Ovary (tissue), 7 donors: ENCODE measurements at regions not wholly inside any gene's neighbourhood (a gene's known extent, or its start where the extent isn't known, plus 50 kb on each side); places are given as distances from the start of the nearest gene placed in this dataset.

Source experiments
- DNase-seq, 5 donors: peaks; one replicate each; pipeline ENCODE4 v3.0.0-alpha.2; 2019 to 2020
- H3K27ac ChIP-seq, 2 donors: fragments of 200-600 bp; one replicate each; pipeline versions ENCODE4 v1.5.1 to v1.8.0; 2019 to 2022
- H3K27me3 ChIP-seq: fragments of 200-600 bp; one replicate; pipeline ENCODE4 v1.8.0; 2022
- H3K36me3 ChIP-seq: fragments of 200-600 bp; sonication (generic); one replicate; pipeline ENCODE4 v1.5.1; 2019
- H3K4me1 ChIP-seq: one replicate; pipeline ENCODE4 v1.8.1; 2013; ENCODE audit warnings: mild to moderate bottlenecking, moderate library complexity; ENCODE audit not compliant: insufficient read depth
- H3K4me3 ChIP-seq: fragments of 200-600 bp; sonication (generic); one replicate; pipeline ENCODE4 v1.5.1; 2017
- H3K9me3 ChIP-seq, 2 donors: fragments of 200-600 bp in 1 of 2; sonication (generic) in 1 of 2; one replicate each; pipeline versions ENCODE4 v1.5.1 to v1.8.1; 2013 to 2019; ENCODE audit warnings: mild to moderate bottlenecking in 1 of 2, moderate library complexity in 1 of 2
- CTCF ChIP-seq, 3 donors: fragments of 450-650 bp in 2 of 3; fragments of 200-600 bp in 1 of 3; IDR thresholded peaks; one replicate each; pipeline versions ENCODE4 v1.5.1 to v1.8.0; 2016 to 2022; ENCODE audit warnings: antibody characterized with exemption in 3 of 3, mild to moderate bottlenecking in 1 of 3
- EP300 ChIP-seq: sonication (generic); formaldehyde crosslinking; IDR thresholded peaks from one replicate; pipeline ENCODE4 v1.6.1; 2017; ENCODE audit warnings: antibody characterized with exemption
- POLR2A ChIP-seq: fragments of 450-650 bp; IDR thresholded peaks from one replicate; pipeline ENCODE4 v1.6.1; 2017; ENCODE audit warnings: antibody characterized with exemption, mild to moderate bottlenecking, moderate library complexity
- WGBS, 3 donors: extraction: QIAGEN DNeasy Blood & Tissue Kit in 1 of 3; methylation state at CpG; one replicate each; pipeline versions ENCODE4 v1.1.5 to v1.1.7; 2013 to 2017; 5-methylcytosine and 5-hydroxymethylcytosine counted together
- intact Hi-C, 4 donors: fragments of 100-400 bp; cut with DNase I; formaldehyde crosslinking; loops; one replicate each; pipeline versions ENCODE4 v1.11.0 to v1.15.1; 2022 to 2023
- donor health status: DM: no; HTN: no; CAD: no; lungs with moderate emphysema.
- donor health status: DM: no; HTN: no; CAD: no.
- donor health status: Bipolar disorder and iron deficiency.
- donor health status: DM: no; HTN: no; CAD: no.
- donor health status: DM: yes; HTN: yes; CAD: no.

GRCh38 chr15:87777054-87777561 is 479.4 kb downstream of the NTRK3 start:
- intact Hi-C loops: no loop called here
- no peak for DNase-seq
- no peak for TF ChIP-seq POLR2A
- no peak for TF ChIP-seq CTCF (IDR thresholded peaks at IDR 0.05)
- TF ChIP-seq EP300: no peak
- Histone ChIP-seq H3K4me1 (no peaks in the 10 kb centered on the region), H3K4me3 (no peak overlapping the region), H3K27me3 (no peaks in the 10 kb centered on the region), H3K27ac (no peak overlapping the region), H3K9me3 (no peaks in the 10 kb centered on the region), H3K36me3 (no peaks in the 10 kb centered on the region)
- 56 to 72% (median 64%) methylated on average over 3 of the region's 3 CpGs for WGBS, 3 donors

GRCh38 chr15:87767516-87767915 is 489.0 kb downstream of the NTRK3 start:
- no peaks in the 10 kb centered on the region for H3K27me3 ChIP-seq
- no peak for DNase-seq
- no peaks in the 10 kb centered on the region for H3K9me3 ChIP-seq
- 81 to 86% (median 86%) methylated on average over 3 of the region's 3 CpGs for WGBS, 3 donors
- H3K4me1 ChIP-seq: no peaks in the 10 kb centered on the region
- TF ChIP-seq EP300 (no peak), CTCF (IDR thresholded peaks at IDR 0.05) (no peak)
- no peak overlapping the region for H3K4me3 ChIP-seq
- H3K27ac ChIP-seq: no peak overlapping the region
- H3K36me3 ChIP-seq: no peaks in the 10 kb centered on the region
- intact Hi-C loops: no loop called here

- Histone ChIP-seq H3K36me3 (no peaks in the 10 kb centered on the region), H3K4me3 (no peak overlapping the region), H3K27ac (no peak overlapping the region), H3K9me3 (no peaks in the 10 kb centered on the region), H3K27me3 (no peaks in the 10 kb centered on the region), H3K4me1 (no peaks in the 10 kb centered on the region)
- 21 to 34% (median 30%) methylated on average over 4 of the region's 4 CpGs for WGBS, 3 donors
- no peak for DNase-seq
- intact Hi-C loops: no loop called here
- no peak for TF ChIP-seq EP300
- no peak for TF ChIP-seq POLR2A
Measured at GRCh38 chr15:87764461-87765240, 491.9 kb downstream of the NTRK3 start.

- 81 to 84% (median 82%) methylated on average over 9 of the region's 9 CpGs for WGBS, 3 donors
- TF ChIP-seq CTCF (IDR thresholded peaks at IDR 0.05): no peak
- TF ChIP-seq POLR2A: no peak
- TF ChIP-seq EP300: no peak
Measured at GRCh38 chr15:87763837-87764236, 492.7 kb downstream of the NTRK3 start.

GRCh38 chr15:87761736-87762509 is 494.6 kb downstream of the NTRK3 start:
- intact Hi-C loops: no loop called here
- no peak overlapping the region for H3K27ac ChIP-seq

More at GRCh38 chr15:87763837-87764236, 492.7 kb downstream of the NTRK3 start:
- no peaks in the 10 kb centered on the region for H3K4me1 ChIP-seq
- no peak for DNase-seq
- no peaks in the 10 kb centered on the region for H3K27me3 ChIP-seq
- H3K4me3 ChIP-seq: no peak overlapping the region
- H3K27ac ChIP-seq: no peak overlapping the region
- H3K9me3 ChIP-seq: no peaks in the 10 kb centered on the region
- no peaks in the 10 kb centered on the region for H3K36me3 ChIP-seq
- intact Hi-C loops: no loop called here

More at GRCh38 chr15:87761736-87762509, 494.6 kb downstream of the NTRK3 start:
- no peaks in the 10 kb centered on the region for H3K27me3 ChIP-seq
- TF ChIP-seq EP300 (no peak), POLR2A (no peak), CTCF (IDR thresholded peaks at IDR 0.05) (no peak)
- 63 to 71% (median 69%) methylated on average over 4 of the region's 4 CpGs for WGBS, 3 donors
- no peaks in the 10 kb centered on the region for H3K4me1 ChIP-seq
- H3K4me3 ChIP-seq: no peak overlapping the region
- no peaks in the 10 kb centered on the region for H3K36me3 ChIP-seq
- DNase-seq: no peak
- no peaks in the 10 kb centered on the region for H3K9me3 ChIP-seq
